ENCODE measurements at regions not wholly inside any gene's neighbourhood (a gene's known extent, or its start where the extent isn't known, plus 50 kb on each side); places are given as distances from the start of the nearest gene placed in this dataset.

- no peak for DNase-seq (ENCODE audit: low read depth)
Observed at GRCh38 chr20:52864916-52865605, 107.1 kb upstream of the TSHZ2 start.

- no peak for DNase-seq (ENCODE audit: low read depth)
Observed at GRCh38 chr20:52859156-52859876, 112.8 kb upstream of the TSHZ2 start.

- DNase-seq (ENCODE audit: low read depth) = no peak
Observed at GRCh38 chr20:52852714-52853113, 119.4 kb upstream of the TSHZ2 start.

GRCh38 chr20:52847731-52848359 is 124.3 kb upstream of the TSHZ2 start:
- DNase-seq (ENCODE audit: low read depth) = no peak

- no peak for DNase-seq (ENCODE audit: low read depth)
Observed at GRCh38 chr20:52847029-52847660, 125.0 kb upstream of the TSHZ2 start.

GRCh38 chr20:52845044-52845443 is 127.1 kb upstream of the TSHZ2 start:
- DNase-seq (ENCODE audit: low read depth) = no peak

- DNase-seq (ENCODE audit: low read depth) = no peak
Observed at GRCh38 chr20:52843425-52843824, 128.7 kb upstream of the TSHZ2 start.

- DNase-seq (ENCODE audit: low read depth) = no peak
Observed at GRCh38 chr20:52841003-52841402, 131.2 kb upstream of the TSHZ2 start.

GRCh38 chr20:52840041-52840440 is 132.1 kb upstream of the TSHZ2 start:
- DNase-seq (ENCODE audit: low read depth) = no peak

GRCh38 chr20:52838510-52839241 is 133.5 kb upstream of the TSHZ2 start:
- no peak for DNase-seq (ENCODE audit: low read depth)

- no peak for DNase-seq (ENCODE audit: low read depth)
Observed at GRCh38 chr20:52837378-52837777, 134.8 kb upstream of the TSHZ2 start.

- no peak for DNase-seq (ENCODE audit: low read depth)
Observed at GRCh38 chr20:52833901-52834300, 138.3 kb upstream of the TSHZ2 start.

- no peak for DNase-seq (ENCODE audit: low read depth)
Observed at GRCh38 chr20:52832151-52832774, 139.9 kb upstream of the TSHZ2 start.

GRCh38 chr20:52830598-52830997 is 141.6 kb upstream of the TSHZ2 start:
- no peak for DNase-seq (ENCODE audit: low read depth)

- DNase-seq (ENCODE audit: low read depth) = no peak
Observed at GRCh38 chr20:52829111-52829510, 143.0 kb upstream of the TSHZ2 start.

- no peak for DNase-seq (ENCODE audit: low read depth)
Observed at GRCh38 chr20:52828199-52828598, 144.0 kb upstream of the TSHZ2 start.

- DNase-seq (ENCODE audit: low read depth) = no peak
Observed at GRCh38 chr20:52826722-52827121, 145.4 kb upstream of the TSHZ2 start.

- DNase-seq (ENCODE audit: low read depth) = no peak
Observed at GRCh38 chr20:52826321-52826720, 145.8 kb upstream of the TSHZ2 start.

GRCh38 chr20:52824494-52825216 is 147.5 kb upstream of the TSHZ2 start:
- no peak for DNase-seq (ENCODE audit: low read depth)

GRCh38 chr20:52823303-52823702 is 148.9 kb upstream of the TSHZ2 start:
- DNase-seq (ENCODE audit: low read depth) = no peak

All from stimulated activated CD8-positive, alpha-beta memory T cell treated with anti-CD3 and anti-CD28 coated beads, Interleukin-15, amount 100 ng/mL, for 1 hour (primary cell).